PC-3 (cell line): ENCODE measurements at regions not wholly inside any gene's neighbourhood (a gene's known extent, or its start where the extent isn't known, plus 50 kb on each side); places are given as distances from the start of the nearest gene placed in this dataset.

ENCODE experiments used
- ATAC-seq: fragments of 200-7000 bp; cut with Tn5 transposase; 2 replicates; pipeline ENCODE4 v1.9.1; 2020; ENCODE audit warnings: mild to moderate bottlenecking, moderate library complexity
- BruUV-seq: library from RNA; stranded (reverse); fragments of 400-500 nt; replicated peaks from 2 replicates; lab custom pipeline; 2021; lab: Mats Ljungman, UMichigan
- CTCF ChIA-PET: fragments of 300-600 bp; sonication (Branson Sonifier 250); formaldehyde crosslinking; loops from one replicate; lab custom pipeline; 2022; ENCODE audit warnings: antibody characterized with exemption; lab: Charles Lee
- POLR2A ChIA-PET: fragments of 300-600 bp; sonication (Branson Sonifier 250); formaldehyde crosslinking; loops from one replicate; lab custom pipeline; 2022; ENCODE audit warnings: antibody characterized with exemption; ENCODE audit not compliant: unreplicated experiment; lab: Charles Lee
- DNase-seq: peaks from one replicate; pipeline ENCODE4 v3.0.0-alpha.2; 2015
- H2AFZ ChIP-seq: fragments of 300-600 bp; sonication (generic); 2 replicates; pipeline ENCODE4 v1.6.0; 2016; ENCODE audit warnings: antibody characterized with exemption, low read length
- H3F3A ChIP-seq: fragments of 300-600 bp; sonication (generic); one replicate; pipeline ENCODE4 v1.6.0; 2017; ENCODE audit warnings: antibody characterized with exemption, low read length, control low read depth, mild to moderate bottlenecking; ENCODE audit not compliant: unreplicated experiment
- H3K27ac ChIP-seq: fragments of 300-600 bp; sonication (generic); 2 replicates; pipeline ENCODE4 v1.5.1; 2016; ENCODE audit warnings: mild to moderate bottlenecking, low read length
- H3K27me3 ChIP-seq: fragments of 300-600 bp; sonication (generic); 2 replicates; pipeline ENCODE4 v1.6.1; 2016; ENCODE audit warnings: low read length, mixed read lengths
- H3K36me3 ChIP-seq: fragments of 300-600 bp; sonication (generic); 2 replicates; pipeline ENCODE4 v1.6.1; 2016; ENCODE audit warnings: low read depth, mixed run types, low read length, mixed read lengths
- H3K4me1 ChIP-seq: fragments of 300-600 bp; sonication (generic); 2 replicates; pipeline ENCODE4 v1.5.1; 2016; ENCODE audit warnings: low read length; ENCODE audit not compliant: insufficient read depth
- H3K4me2 ChIP-seq: fragments of 300-600 bp; sonication (generic); 2 replicates; pipeline ENCODE4 v1.6.0; 2016; ENCODE audit warnings: low read length
- H3K4me3 ChIP-seq: fragments of 300-600 bp; sonication (generic); 2 replicates; pipeline ENCODE4 v1.5.1; 2016; ENCODE audit warnings: mild to moderate bottlenecking, low read length, mixed read lengths
- H3K79me2 ChIP-seq: fragments of 300-600 bp; sonication (generic); 2 replicates; pipeline ENCODE4 v1.6.1; 2017; ENCODE audit warnings: low read length, mixed read lengths
- H3K9ac ChIP-seq: fragments of 300-600 bp; sonication (generic); 2 replicates; pipeline ENCODE4 v1.6.0; 2016; ENCODE audit warnings: mild to moderate bottlenecking, low read length
- H3K9me2 ChIP-seq: fragments of 300-600 bp; sonication (generic); replicated peaks from 2 replicates; pipeline ENCODE4 v1.6.1; 2016; ENCODE audit warnings: mixed run types, low read length, mixed read lengths
- H3K9me3 ChIP-seq: fragments of 300-600 bp; sonication (generic); 2 replicates; pipeline ENCODE4 v1.6.1; 2016; ENCODE audit warnings: low read length, mixed read lengths
- H4K20me1 ChIP-seq: fragments of 300-600 bp; sonication (generic); 2 replicates; pipeline ENCODE4 v1.6.1; 2016; ENCODE audit warnings: low read length, mixed read lengths
- CTCF ChIP-seq: fragments of 300-600 bp; sonication (generic); conservative IDR thresholded peaks from 2 replicates; pipeline ENCODE4 v1.5.1; 2017; ENCODE audit warnings: antibody characterized with exemption, low read depth, mild to moderate bottlenecking, low read length
- EZH2 ChIP-seq: fragments of 300-600 bp; sonication (generic); IDR thresholded peaks from one replicate; pipeline ENCODE4 v1.6.1; 2017; ENCODE audit warnings: antibody characterized with exemption, mild to moderate bottlenecking, low read length; ENCODE audit not compliant: unreplicated experiment
- EZH2phosphoT487 ChIP-seq: fragments of 300-600 bp; sonication (generic); IDR thresholded peaks from 2 replicates; pipeline ENCODE4 v1.6.1; 2018; ENCODE audit warnings: mild to moderate bottlenecking, antibody characterized with exemption, low read length, borderline replicate concordance
- intact Hi-C: fragments of 100-400 bp; cut with micrococcal nuclease; formaldehyde crosslinking; loops from 2 replicates; pipeline ENCODE4 v1.9.0; 2023

GRCh38 chr12:81976661-81977060 is 217.5 kb upstream of the PPFIA2 start:
- DNase-seq (no peak), ATAC-seq (no peak)
- intact Hi-C loops: no loop called here
- Histone ChIP-seq H3K4me3 (no peak overlapping the region), H3K9me2 (no peaks in the 10 kb centered on the region), H3K79me2 (no peaks in the 10 kb centered on the region), H3K9ac (no peak overlapping the region), H3K4me1 (no peaks in the 10 kb centered on the region), H3K4me2 (no peak overlapping the region), H2AFZ (no peak overlapping the region), H3K9me3 (no peaks in the 10 kb centered on the region), H3K27me3 (no peaks in the 10 kb centered on the region), H3K36me3 (no peaks in the 10 kb centered on the region), H4K20me1 (no peaks in the 10 kb centered on the region), H3K27ac (no peak overlapping the region), H3F3A (no peaks in the 10 kb centered on the region)
- TF ChIP-seq EZH2 (no peak), EZH2phosphoT487 (no peak), CTCF (no peak)
- ChIA-PET POLR2A (no interaction called here), CTCF (no interaction called here)
- BruUV-seq: no TSS peak

- POLR2A ChIA-PET: no interaction called here
- Histone ChIP-seq H3K27ac (no peak overlapping the region), H4K20me1 (no peaks in the 10 kb centered on the region), H3K36me3 (no peaks in the 10 kb centered on the region), H3K9me3 (no peaks in the 10 kb centered on the region), H3K4me1 (no peaks in the 10 kb centered on the region), H3F3A (no peaks in the 10 kb centered on the region), H2AFZ (no peak overlapping the region), H3K4me2 (no peak overlapping the region), H3K79me2 (no peaks in the 10 kb centered on the region), H3K9me2 (no peaks in the 10 kb centered on the region), H3K9ac (no peak overlapping the region), H3K4me3 (no peak overlapping the region), H3K27me3 (no peaks in the 10 kb centered on the region)
- no TSS peak for BruUV-seq
- ATAC-seq (no peak), DNase-seq (no peak)
- TF ChIP-seq EZH2 (no peak), CTCF (no peak), EZH2phosphoT487 (no peak)
- CTCF ChIA-PET: no interaction called here
- intact Hi-C loops: no loop called here
These were observed 215.6 kb upstream of the PPFIA2 start for GRCh38 chr12:81974762-81975161.

- Histone ChIP-seq H3K4me3 (no peak overlapping the region), H3F3A (no peaks in the 10 kb centered on the region), H4K20me1 (no peaks in the 10 kb centered on the region), H3K4me2 (no peak overlapping the region), H3K4me1 (no peaks in the 10 kb centered on the region), H3K27ac (no peak overlapping the region), H3K27me3 (no peaks in the 10 kb centered on the region), H3K79me2 (no peaks in the 10 kb centered on the region), H3K9ac (no peak overlapping the region), H2AFZ (no peak overlapping the region), H3K9me2 (no peaks in the 10 kb centered on the region), H3K9me3 (no peaks in the 10 kb centered on the region), H3K36me3 (no peaks in the 10 kb centered on the region)
- BruUV-seq: no TSS peak
- no peak for TF ChIP-seq CTCF
- no peak for TF ChIP-seq EZH2
- TF ChIP-seq EZH2phosphoT487: no peak
- intact Hi-C loops: no loop called here
- CTCF ChIA-PET: no interaction called here
- no peak for DNase-seq
- POLR2A ChIA-PET: no interaction called here
- ATAC-seq: no peak
These were observed 209.3 kb upstream of the PPFIA2 start for GRCh38 chr12:81968421-81968820.
